Naive thymus-derived CD4-positive, alpha-beta T cell (primary cell): ENCODE measurements at regions not wholly inside any gene's neighbourhood (a gene's known extent, or its start where the extent isn't known, plus 50 kb on each side); places are given as distances from the start of the nearest gene placed in this dataset.

Source experiments
- ATAC-seq: fragments of 150-1000 bp; cut with Tn5 transposase; 2 replicates; pipeline ENCODE4 v1.10.0; 2021; ENCODE audit warnings: mild to moderate bottlenecking, moderate library complexity
- CTCF ChIA-PET: fragments of 350-600 bp; sonication (Branson Sonifier 250); formaldehyde crosslinking; loops from one replicate; lab custom pipeline; 2021; ENCODE audit warnings: antibody characterized with exemption; lab: Charles Lee
- POLR2A ChIA-PET: fragments of 350-600 bp; sonication (Branson Sonifier 250); formaldehyde crosslinking; loops from one replicate; lab custom pipeline; 2021; ENCODE audit warnings: antibody characterized with exemption, inconsistent platforms; lab: Charles Lee
- DNase-seq, 9 donors: peaks; one replicate each; pipeline versions ENCODE4 v3.0.0 to v3.0.0-alpha.2; 2020 to 2022; ENCODE audit warnings: mixed read lengths in 1 of 9
- H3K27ac ChIP-seq: one replicate; pipeline ENCODE4 v1.7.0; 2013; ENCODE audit warnings: mild to moderate bottlenecking, low read depth, low read length, moderate library complexity
- H3K27me3 ChIP-seq, 2 donors: one replicate each; pipeline ENCODE4 v1.7.0; 2013; ENCODE audit warnings: low read length in 2 of 2, mild to moderate bottlenecking in 2 of 2, moderate library complexity in 2 of 2; ENCODE audit not compliant: control insufficient read depth in 2 of 2, insufficient read depth in 2 of 2
- H3K36me3 ChIP-seq, 3 experiments: 1 replicate in 2 of 3; 2 replicates in 1 of 3; pipeline ENCODE4 v1.7.0; 2013; ENCODE audit warnings: low read length in 3 of 3, mild to moderate bottlenecking in 3 of 3, moderate library complexity in 1 of 3; ENCODE audit not compliant: insufficient read depth in 3 of 3, control insufficient read depth in 2 of 3
- H3K4me1 ChIP-seq, 2 donors: one replicate each; pipeline ENCODE4 v1.7.0; 2013; ENCODE audit warnings: low read length in 2 of 2, mild to moderate bottlenecking in 2 of 2, moderate library complexity in 1 of 2; ENCODE audit not compliant: control insufficient read depth in 2 of 2, insufficient read depth in 2 of 2
- H3K4me3 ChIP-seq: 2 replicates; pipeline ENCODE4 v1.7.0; 2013; ENCODE audit warnings: mild to moderate bottlenecking, low read length
- H3K9me3 ChIP-seq, 3 experiments: 1 replicate in 2 of 3; 2 replicates in 1 of 3; pipeline ENCODE4 v1.7.0; 2013; ENCODE audit warnings: low read length in 3 of 3; ENCODE audit not compliant: control insufficient read depth in 2 of 3
- H3K27ac Mint-ChIP-seq, 9 donors: one replicate each; pipeline ENCODE4 v1.8.0; 2020 to 2022; ENCODE audit warnings: mixed read lengths in 9 of 9, mild to moderate bottlenecking in 8 of 9, moderate library complexity in 5 of 9, inconsistent platforms in 2 of 9
- H3K27me3 Mint-ChIP-seq, 5 donors: one replicate each; pipeline ENCODE4 v1.8.0; 2021 to 2022; ENCODE audit warnings: mixed read lengths in 5 of 5, mild to moderate bottlenecking in 1 of 5
- H3K36me3 Mint-ChIP-seq, 5 donors: one replicate each; pipeline ENCODE4 v1.8.0; 2020 to 2022; ENCODE audit warnings: mixed read lengths in 5 of 5, mild to moderate bottlenecking in 3 of 5, inconsistent platforms in 1 of 5
- H3K4me1 Mint-ChIP-seq, 7 donors: one replicate each; pipeline ENCODE4 v1.8.0; 2020 to 2022; ENCODE audit warnings: mixed read lengths in 7 of 7, mild to moderate bottlenecking in 3 of 7, inconsistent platforms in 1 of 7
- H3K4me3 Mint-ChIP-seq, 10 donors: one replicate each; pipeline ENCODE4 v1.8.0; 2020 to 2022; ENCODE audit warnings: mild to moderate bottlenecking in 10 of 10, mixed read lengths in 10 of 10, moderate library complexity in 6 of 10, inconsistent platforms in 2 of 10
- H3K9me3 Mint-ChIP-seq, 11 donors: one replicate each; pipeline ENCODE4 v1.8.0; 2020 to 2022; ENCODE audit warnings: mixed read lengths in 11 of 11, mild to moderate bottlenecking in 4 of 11, inconsistent platforms in 1 of 11, moderate library complexity in 1 of 11
- intact Hi-C, 2 donors: fragments of 100-400 bp; cut with micrococcal nuclease; formaldehyde crosslinking; loops; one replicate each; pipeline ENCODE4 v1.15.1; 2023

- Histone ChIP-seq H3K27me3 (no peaks in the 10 kb centered on the region), H3K36me3 (no peaks in the 10 kb centered on the region), H3K9me3 (no peaks in the 10 kb centered on the region), H3K27ac (no peak overlapping the region), H3K4me1 (no peaks in the 10 kb centered on the region), H3K4me3 (no peak overlapping the region)
- POLR2A ChIA-PET = no interaction called here
- Mint-ChIP-seq H3K4me1 (no peaks in the 10 kb centered on the region), H3K9me3 (peaks cover 2 to 37% (median 10%) of the 10 kb centered on the region in 11 donors), H3K27me3 (no peaks in the 10 kb centered on the region), H3K36me3 (no peaks in the 10 kb centered on the region), H3K4me3 (no peak overlapping the region), H3K27ac (no peak overlapping the region)
- intact Hi-C loops = no loop called here
- DNase-seq (no peak), ATAC-seq (no peak)
- CTCF ChIA-PET = no interaction called here
Observed at GRCh38 chr14:40727107-40727506, 879.6 kb upstream of the LRFN5 start.

- H3K4me3 Mint-ChIP-seq = no peak overlapping the region
Observed at GRCh38 chr14:40713387-40713786, 893.3 kb upstream of the LRFN5 start.

GRCh38 chr14:40697231-40697630, 909.4 kb upstream of the LRFN5 start:
- POLR2A ChIA-PET = no interaction called here
- intact Hi-C loops = no loop called here
- CTCF ChIA-PET = no interaction called here
- Mint-ChIP-seq H3K27me3 (no peaks in the 10 kb centered on the region), H3K9me3 (peaks cover 0 to 9% (median 3%) of the 10 kb centered on the region in 11 donors), H3K36me3 (no peaks in the 10 kb centered on the region), H3K27ac (no peak overlapping the region), H3K4me3 (no peak overlapping the region), H3K4me1 (peaks cover 0 to 2% (median 0%) of the 10 kb centered on the region in 7 donors)
- no peak overlapping the region for H3K4me3 ChIP-seq
- H3K27me3 ChIP-seq = no peaks in the 10 kb centered on the region
- H3K4me1 ChIP-seq = no peaks in the 10 kb centered on the region
- no peak overlapping the region for H3K27ac ChIP-seq
- DNase-seq = no peak
- no peaks in the 10 kb centered on the region for H3K36me3 ChIP-seq
- no peaks in the 10 kb centered on the region for H3K9me3 ChIP-seq
- no peak for ATAC-seq

More at GRCh38 chr14:40713387-40713786, 893.3 kb upstream of the LRFN5 start:
- Histone ChIP-seq H3K4me3 (no peak overlapping the region), H3K27me3 (no peaks in the 10 kb centered on the region), H3K9me3 (peaks cover 0 to 9% (median 0%) of the 10 kb centered on the region in 3 experiments), H3K4me1 (no peaks in the 10 kb centered on the region), H3K36me3 (no peaks in the 10 kb centered on the region), H3K27ac (no peak overlapping the region)
- intact Hi-C loops = no loop called here
- Mint-ChIP-seq H3K4me1 (no peaks in the 10 kb centered on the region), H3K36me3 (no peaks in the 10 kb centered on the region), H3K27ac (no peak overlapping the region), H3K27me3 (no peaks in the 10 kb centered on the region), H3K9me3 (peaks cover 4 to 46% (median 18%) of the 10 kb centered on the region in 11 donors)
- DNase-seq (no peak), ATAC-seq (no peak)
- ChIA-PET POLR2A (no interaction called here), CTCF (no interaction called here)

GRCh38 chr14:40694023-40694422, 912.7 kb upstream of the LRFN5 start:
- Histone ChIP-seq H3K27me3 (no peaks in the 10 kb centered on the region), H3K27ac (no peak overlapping the region), H3K4me3 (no peak overlapping the region), H3K9me3 (no peaks in the 10 kb centered on the region), H3K36me3 (no peaks in the 10 kb centered on the region), H3K4me1 (no peaks in the 10 kb centered on the region)
- ChIA-PET CTCF (no interaction called here), POLR2A (no interaction called here)
- Mint-ChIP-seq H3K4me1 (peaks cover 0 to 1% (median 0%) of the 10 kb centered on the region in 7 donors), H3K9me3 (peaks cover 0 to 9% (median 4%) of the 10 kb centered on the region in 11 donors), H3K36me3 (no peaks in the 10 kb centered on the region), H3K4me3 (no peak overlapping the region), H3K27me3 (no peaks in the 10 kb centered on the region), H3K27ac (no peak overlapping the region)
- no peak for ATAC-seq
- intact Hi-C loops = no loop called here
- DNase-seq = no peak

- Histone ChIP-seq H3K36me3 (no peaks in the 10 kb centered on the region), H3K4me1 (no peaks in the 10 kb centered on the region), H3K27ac (no peak overlapping the region), H3K27me3 (no peaks in the 10 kb centered on the region), H3K4me3 (no peak overlapping the region), H3K9me3 (no peaks in the 10 kb centered on the region)
- intact Hi-C loops = no loop called here
- POLR2A ChIA-PET = no interaction called here
- H3K4me3 Mint-ChIP-seq = no peak overlapping the region
- H3K9me3 Mint-ChIP-seq = peaks cover 0 to 7% (median 4%) of the 10 kb centered on the region in 11 donors
- DNase-seq (no peak), ATAC-seq (no peak)
- H3K4me1 Mint-ChIP-seq = peaks cover 0 to 1% (median 0%) of the 10 kb centered on the region in 7 donors
- H3K27me3 Mint-ChIP-seq = no peaks in the 10 kb centered on the region
- CTCF ChIA-PET = no interaction called here
- H3K27ac Mint-ChIP-seq = no peak overlapping the region
- no peaks in the 10 kb centered on the region for H3K36me3 Mint-ChIP-seq
Observed at GRCh38 chr14:40691066-40691465, 915.6 kb upstream of the LRFN5 start.

- Mint-ChIP-seq H3K4me3 (no peak overlapping the region), H3K9me3 (peaks cover 0 to 6% (median 0%) of the 10 kb centered on the region in 11 donors), H3K27ac (no peak overlapping the region), H3K27me3 (no peaks in the 10 kb centered on the region), H3K36me3 (no peaks in the 10 kb centered on the region), H3K4me1 (no peaks in the 10 kb centered on the region)
- intact Hi-C loops = no loop called here
- no peak overlapping the region for H3K27ac ChIP-seq
- no peak overlapping the region for H3K4me3 ChIP-seq
- no peaks in the 10 kb centered on the region for H3K27me3 ChIP-seq
- DNase-seq (no peak), ATAC-seq (no peak)
- H3K36me3 ChIP-seq = no peaks in the 10 kb centered on the region
- ChIA-PET CTCF (no interaction called here), POLR2A (no interaction called here)
- no peaks in the 10 kb centered on the region for H3K4me1 ChIP-seq
- no peaks in the 10 kb centered on the region for H3K9me3 ChIP-seq
Observed at GRCh38 chr14:40685764-40686163, 920.9 kb upstream of the LRFN5 start.

- ChIA-PET CTCF (interaction anchor here (0.7 kb wide), 1 partner anchor 212 kb away, joined by 3 read pairs; no protein-coding TSS in a partner anchor), POLR2A (no interaction called here)
- Histone ChIP-seq H3K4me3 (no peak overlapping the region), H3K36me3 (no peaks in the 10 kb centered on the region), H3K9me3 (no peaks in the 10 kb centered on the region), H3K4me1 (no peaks in the 10 kb centered on the region), H3K27me3 (no peaks in the 10 kb centered on the region), H3K27ac (no peak overlapping the region)
- intact Hi-C loops = no loop called here
- DNase-seq = no peak
- H3K27ac Mint-ChIP-seq = no peak overlapping the region
- H3K9me3 Mint-ChIP-seq = peaks cover 0 to 9% (median 0%) of the 10 kb centered on the region in 11 donors
- H3K36me3 Mint-ChIP-seq = no peaks in the 10 kb centered on the region
- ATAC-seq = no peak
- no peak overlapping the region for H3K4me3 Mint-ChIP-seq
- no peaks in the 10 kb centered on the region for H3K27me3 Mint-ChIP-seq
- no peaks in the 10 kb centered on the region for H3K4me1 Mint-ChIP-seq
Observed at GRCh38 chr14:40684328-40684727, 922.3 kb upstream of the LRFN5 start.
